ENCODE measurements at regions not wholly inside any gene's neighbourhood (a gene's known extent, or its start where the extent isn't known, plus 50 kb on each side); places are given as distances from the start of the nearest gene placed in this dataset.
"Not testable (repeated sequence)": the region's sequence is repeated elsewhere in the genome, so short reads cannot be mapped to it uniquely, and the experiment has no call there.

DNA sequence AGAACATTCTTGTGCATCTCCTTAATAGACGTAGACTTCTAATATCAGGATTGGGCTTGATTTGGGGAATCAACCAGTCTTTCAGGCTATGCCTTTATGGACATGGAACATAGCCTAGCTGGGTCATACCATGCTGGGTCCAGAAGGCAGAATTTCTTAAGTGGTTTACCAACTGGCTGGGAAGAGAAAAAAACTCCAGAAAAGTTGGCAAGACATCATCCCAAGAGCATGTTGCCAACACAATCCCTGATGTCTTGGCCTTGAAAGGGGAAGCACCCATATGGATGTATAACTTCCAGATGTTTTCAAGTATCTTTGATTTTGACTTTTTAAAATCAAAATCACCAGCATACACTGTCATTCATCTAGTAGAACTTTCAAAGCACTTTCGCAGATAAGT, 138.0 kb upstream of the FGF13 start:
- no peak for DNase-seq

DNA sequence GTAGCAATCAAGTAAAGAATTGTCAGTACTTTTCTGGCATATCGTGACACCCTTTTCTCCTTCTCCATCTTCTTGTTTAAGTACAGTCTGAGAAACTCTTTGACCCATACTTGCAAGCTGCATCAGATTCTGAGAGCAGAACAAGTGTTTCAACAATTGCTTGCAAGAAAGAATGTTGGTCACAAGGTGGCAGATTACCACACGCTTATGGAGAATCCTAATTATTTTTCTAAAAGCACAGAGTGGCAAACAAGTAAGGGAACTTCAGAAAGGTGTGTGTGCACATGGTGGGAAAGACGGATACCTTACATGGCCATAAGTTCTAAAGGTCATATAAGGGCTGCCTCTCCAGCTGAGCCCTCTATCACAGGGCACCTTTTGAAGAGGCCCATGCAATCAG, 136.4 kb upstream of the FGF13 start:
- no peak for DNase-seq

DNA sequence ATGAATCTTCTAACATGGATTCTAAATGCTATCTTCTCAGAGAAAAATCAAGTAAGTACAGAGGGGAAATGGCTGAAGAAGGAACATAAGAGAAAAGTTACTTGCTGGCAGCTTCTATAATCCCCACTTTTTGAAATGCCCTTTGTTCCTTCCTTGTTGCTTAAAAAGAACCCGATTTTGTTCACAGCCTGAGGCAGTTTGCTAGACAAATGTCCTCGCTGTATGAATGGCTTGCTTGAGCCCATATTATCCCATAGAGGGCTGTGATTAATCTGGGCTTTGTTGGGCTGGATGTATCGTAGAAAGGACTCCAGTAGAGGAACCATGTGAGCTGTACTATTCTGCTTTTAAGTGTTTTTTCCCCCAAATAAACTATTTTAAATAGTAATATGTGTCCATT, 134.3 kb upstream of the FGF13 start:
- no peak for DNase-seq

DNA sequence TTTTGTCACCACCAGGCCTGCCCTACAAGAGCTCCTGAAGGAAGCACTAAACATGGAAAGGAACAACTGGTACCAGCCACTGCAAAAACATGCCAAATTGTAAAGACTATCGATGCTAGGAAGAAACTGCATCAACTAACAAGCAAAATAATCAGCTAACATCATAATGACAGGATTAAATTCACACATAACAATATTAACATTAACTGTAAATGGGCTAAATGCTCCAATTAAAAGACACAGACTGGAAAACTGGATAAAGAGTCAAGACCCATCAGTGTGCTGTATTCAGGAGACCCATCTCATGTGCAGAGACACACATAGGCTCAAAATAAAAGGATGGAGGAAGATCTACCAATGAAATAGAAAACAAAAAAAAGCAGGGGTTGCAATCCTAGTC, 95.9 kb upstream of the FGF13 start:
- DNase-seq = not testable (repeated sequence)

DNA sequence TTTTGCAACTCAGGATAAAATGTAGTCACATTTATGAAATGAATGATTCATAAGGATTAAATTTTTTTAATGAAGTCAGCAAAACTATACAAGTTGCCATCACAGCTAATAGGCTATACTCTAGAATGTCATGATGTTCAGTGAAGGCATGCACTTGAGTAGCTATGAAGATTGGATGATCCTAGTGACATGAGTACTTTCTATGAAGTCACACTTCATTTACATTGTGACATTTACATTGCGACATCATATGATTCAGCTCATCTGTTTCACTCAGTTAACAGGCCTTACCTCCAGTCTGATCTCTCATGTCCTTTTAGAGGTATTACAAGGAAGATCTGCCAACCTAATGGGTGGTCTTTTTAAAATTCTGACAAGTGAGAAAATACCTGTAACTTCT, 82.7 kb upstream of the FGF13 start:
- DNase-seq = no peak

DNA sequence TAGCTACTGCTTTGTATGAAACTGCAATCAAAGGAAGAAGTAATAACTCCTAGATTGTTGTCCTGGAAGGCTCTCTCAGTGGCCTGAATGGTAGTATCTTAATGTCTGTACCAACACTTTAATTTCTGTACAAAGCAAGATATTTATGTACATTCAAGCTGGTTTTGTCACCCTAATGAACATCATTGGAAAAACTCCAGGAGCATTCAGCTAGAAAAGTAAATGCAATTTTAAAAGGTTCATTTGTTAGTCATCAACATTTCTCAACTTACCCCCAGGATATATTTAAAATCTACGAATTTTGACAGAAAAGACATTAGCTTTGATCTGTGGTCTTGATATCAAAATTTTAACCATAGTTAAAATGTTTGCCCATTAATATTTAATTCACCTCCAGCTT, 80.0 kb upstream of the FGF13 start:
- DNase-seq = no peak

DNA sequence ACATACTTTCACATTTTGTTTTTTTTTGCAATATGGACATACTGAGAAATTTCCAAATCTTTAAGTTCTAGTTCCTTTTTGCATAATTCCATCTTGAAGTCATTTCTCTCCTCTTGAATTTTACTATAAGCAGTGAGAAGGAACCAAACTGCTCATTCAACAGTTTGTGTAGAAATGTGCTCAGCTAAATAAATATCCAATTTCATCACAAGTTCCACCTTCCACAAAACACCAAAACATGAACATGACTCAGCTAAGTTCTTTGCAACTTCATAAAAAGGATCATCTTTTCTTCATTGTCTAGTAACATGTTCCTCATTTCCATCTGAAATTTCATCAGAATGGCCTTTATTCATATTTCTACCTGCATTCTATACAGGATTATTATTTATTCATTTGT, 77.3 kb upstream of the FGF13 start:
- no peak for DNase-seq

DNA sequence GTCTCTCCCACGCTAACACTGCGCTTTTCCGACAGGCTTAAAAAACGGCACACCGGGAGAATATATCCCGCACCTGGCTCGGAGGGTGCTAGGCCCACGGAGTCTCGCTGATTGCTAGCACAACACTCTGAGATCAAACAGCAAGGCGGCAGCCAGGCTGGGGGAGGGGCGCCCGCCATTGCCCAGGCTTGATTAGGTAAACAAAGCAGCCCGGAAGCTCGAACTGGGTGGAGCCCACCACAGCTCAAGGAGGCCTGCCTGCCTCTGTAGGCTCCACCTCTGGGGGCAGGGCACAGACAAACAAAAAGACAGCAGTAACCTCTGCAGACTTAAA, 67.0 kb upstream of the FGF13 start:
- DNase-seq = not testable (repeated sequence)

DNA sequence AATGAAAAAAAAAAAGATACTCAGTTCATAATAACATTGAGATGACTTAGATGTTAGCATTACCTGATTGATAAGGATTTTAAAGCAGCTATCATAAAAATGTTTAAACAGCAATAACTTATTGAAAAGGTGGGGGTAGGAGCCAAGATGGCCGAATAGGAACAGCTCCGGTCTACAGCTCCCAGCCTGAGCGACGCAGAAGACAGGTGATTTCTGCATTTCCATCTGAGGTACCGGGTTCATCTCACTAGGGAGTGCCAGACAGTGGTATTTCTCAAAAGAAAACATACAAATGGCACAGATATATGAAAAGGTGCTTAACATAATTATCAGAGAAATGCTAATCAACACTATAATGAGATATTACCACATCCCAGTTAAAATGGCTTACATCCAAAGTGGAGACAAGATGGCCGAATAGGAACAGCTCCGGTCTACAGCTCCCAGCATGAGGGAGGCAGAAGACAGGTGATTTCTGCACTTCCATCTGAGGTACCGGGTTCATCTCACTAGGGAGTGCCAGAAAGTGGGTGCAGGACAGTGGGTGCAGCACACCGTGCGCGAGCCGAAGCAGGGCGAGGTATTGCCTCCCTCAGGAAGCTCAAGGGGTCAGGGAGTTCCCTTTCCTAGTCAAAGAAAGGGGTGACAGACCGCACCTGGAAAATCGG, 66.5 kb upstream of the FGF13 start:
- DNase-seq = not testable (repeated sequence)

DNA sequence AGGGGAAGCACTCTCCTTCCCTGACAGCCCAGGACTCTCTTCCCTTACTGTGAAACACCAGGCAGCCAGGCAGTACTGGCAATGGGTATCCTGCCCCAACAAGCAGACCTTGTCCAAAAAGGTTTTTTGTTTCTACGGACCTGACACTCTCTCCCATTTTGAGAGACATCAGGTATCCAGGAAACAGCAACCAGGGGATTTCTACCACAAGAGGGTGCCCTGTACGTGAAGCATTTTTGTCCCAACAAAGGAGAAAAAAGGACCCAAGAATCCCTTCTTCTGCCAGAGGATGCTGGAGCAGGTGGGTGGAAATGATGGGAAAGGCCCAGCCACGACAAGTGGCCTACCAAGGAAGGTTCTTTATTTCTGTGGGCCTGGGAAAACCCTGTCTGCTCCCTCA, 65.7 kb upstream of the FGF13 start:
- no peak for DNase-seq

DNA sequence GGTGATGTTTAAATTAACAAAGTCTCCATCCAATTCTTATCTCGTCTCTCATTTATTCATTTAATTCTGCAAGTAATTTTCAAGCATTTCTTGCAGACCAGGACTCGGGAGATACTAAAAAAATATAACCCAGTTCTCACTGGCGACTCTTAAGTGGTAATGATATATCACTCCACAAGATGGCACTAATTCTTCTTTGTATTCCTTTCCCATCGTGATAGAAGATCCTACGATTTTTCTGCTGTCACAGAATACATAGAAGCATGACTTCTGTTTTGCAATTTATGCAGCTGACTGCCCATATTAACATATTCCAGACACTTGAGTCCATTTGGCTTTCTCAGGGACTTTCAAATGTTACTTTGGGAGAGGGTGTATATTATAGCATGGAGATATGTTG, 64.0 kb upstream of the FGF13 start:
- DNase-seq = peak; percentile 28

DNA sequence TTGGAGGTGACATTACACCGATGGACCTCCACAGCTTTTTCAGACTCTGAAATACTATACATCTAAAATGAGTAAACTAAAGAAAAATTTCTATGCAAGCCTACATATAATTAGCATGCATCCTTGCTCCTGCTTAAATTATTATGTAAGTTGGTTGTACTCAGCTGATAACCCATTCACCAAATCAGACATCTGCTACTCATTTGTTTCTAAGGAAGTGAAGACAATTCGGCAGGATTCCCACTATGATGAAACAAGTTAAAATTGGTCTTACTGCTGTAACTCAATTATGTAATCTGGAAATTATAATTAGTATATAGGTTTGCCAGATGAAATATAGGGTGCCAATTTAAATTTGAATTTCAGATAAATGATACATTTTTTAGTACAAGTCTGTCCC, 59.5 kb upstream of the FGF13 start:
- no peak for DNase-seq

DNA sequence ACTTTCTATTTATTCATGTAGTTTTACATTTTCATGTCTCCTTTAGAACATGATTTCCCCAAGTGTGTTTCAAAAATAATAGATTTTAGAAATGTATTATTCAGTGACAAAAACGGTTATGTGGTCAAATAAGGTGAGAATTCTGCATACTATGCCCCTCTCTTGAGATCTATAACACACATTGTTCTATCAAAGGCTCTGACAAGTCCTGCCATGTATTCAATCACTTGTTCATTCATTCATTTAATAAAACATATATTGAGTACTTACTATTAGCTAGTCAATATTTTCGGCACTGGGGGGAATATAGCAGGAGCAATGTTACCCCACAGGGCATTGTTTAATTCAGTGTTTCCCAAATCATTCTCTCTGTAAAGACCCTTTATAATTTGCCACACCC, 58.4 kb upstream of the FGF13 start:
- DNase-seq = no peak

DNA sequence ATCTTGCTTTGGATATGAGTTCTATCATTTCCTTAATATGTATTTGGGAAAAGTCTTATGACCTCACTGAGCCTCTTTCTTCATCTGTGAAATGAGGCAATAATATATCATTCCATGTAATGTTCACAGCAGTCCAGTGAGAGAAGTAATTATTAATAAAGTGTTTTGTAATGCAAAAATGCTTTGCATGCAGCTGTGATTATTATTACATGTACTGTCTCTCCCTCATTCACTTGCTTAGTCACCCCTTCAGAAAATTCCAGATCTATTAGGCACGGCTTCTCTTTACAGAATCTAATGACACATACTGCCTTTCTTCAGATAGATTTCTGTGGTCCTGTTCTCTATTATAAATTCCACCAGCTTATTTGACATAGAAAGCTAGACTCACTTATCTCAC, 53.5 kb upstream of the FGF13 start:
- DNase-seq = no peak

DNA sequence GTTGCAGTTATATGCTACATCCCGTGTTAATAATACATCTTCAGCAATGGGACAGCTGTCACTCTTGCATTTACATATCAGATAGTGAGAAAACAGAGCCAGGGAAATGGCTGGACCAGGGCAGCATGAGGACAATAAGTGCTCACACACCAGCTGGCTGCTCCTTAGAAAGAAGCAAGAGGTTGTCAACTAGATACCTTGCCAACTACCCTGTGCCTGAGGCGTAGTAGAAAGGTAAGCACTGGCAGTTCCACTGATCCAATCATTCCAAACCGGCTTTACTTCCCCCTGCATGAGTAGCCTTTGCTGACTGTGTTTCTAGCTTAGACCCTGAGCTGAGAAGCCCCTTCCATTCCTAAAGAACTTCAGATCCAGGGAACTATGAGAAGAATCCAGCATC, 52.2 kb upstream of the FGF13 start:
- no peak for DNase-seq

DNA sequence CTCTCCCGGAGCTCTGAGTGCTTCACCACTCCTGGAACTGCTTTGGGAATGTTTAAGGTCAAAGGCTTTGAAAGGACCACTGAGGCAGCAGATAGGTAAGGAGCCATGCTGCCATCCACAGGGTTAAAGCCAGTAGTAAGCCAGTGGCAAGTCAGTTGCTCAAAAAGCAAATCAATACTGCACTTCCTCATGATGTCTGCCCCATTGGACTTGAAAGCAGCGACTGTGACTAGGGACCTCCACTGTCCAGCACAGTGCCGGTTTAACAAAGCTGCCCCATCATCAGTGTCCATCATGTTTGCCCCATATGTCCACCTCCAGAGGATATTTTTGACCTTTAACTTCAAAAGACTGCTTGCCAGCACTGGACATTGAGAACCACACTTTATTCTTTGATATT, 49.9 kb upstream of the FGF13 start:
- DNase-seq = no peak
